Erythroblast (primary cell): ENCODE measurements at regions not wholly inside any gene's neighbourhood (a gene's known extent, or its start where the extent isn't known, plus 50 kb on each side); places are given as distances from the start of the nearest gene placed in this dataset.

Source experiments
- GATA1 ChIP-seq: IDR thresholded peaks from 2 replicates; pipeline ENCODE4 v1.6.1; 2011; ENCODE audit warnings: low read depth, mild to moderate bottlenecking, control low read depth, low read length, moderate library complexity
- POLR2A ChIP-seq: IDR thresholded peaks from 2 replicates; pipeline ENCODE4 v1.6.1; 2011; ENCODE audit warnings: mild to moderate bottlenecking, low read length

GRCh38 chr4:149168645-149169044 lies 647.0 kb downstream of the IQCM start:
- no peak for TF ChIP-seq POLR2A
- no peak for TF ChIP-seq GATA1
